ENCODE measurements at regions not wholly inside any gene's neighbourhood (a gene's known extent, or its start where the extent isn't known, plus 50 kb on each side); places are given as distances from the start of the nearest gene placed in this dataset.
"Not testable (repeated sequence)": the region's sequence is repeated elsewhere in the genome, so short reads cannot be mapped to it uniquely, and the experiment has no call there.

GRCh38 chr3:187473778-187474406 lies 105.7 kb downstream of the RTP4 start:
- TF ChIP-seq, protein P1, sequence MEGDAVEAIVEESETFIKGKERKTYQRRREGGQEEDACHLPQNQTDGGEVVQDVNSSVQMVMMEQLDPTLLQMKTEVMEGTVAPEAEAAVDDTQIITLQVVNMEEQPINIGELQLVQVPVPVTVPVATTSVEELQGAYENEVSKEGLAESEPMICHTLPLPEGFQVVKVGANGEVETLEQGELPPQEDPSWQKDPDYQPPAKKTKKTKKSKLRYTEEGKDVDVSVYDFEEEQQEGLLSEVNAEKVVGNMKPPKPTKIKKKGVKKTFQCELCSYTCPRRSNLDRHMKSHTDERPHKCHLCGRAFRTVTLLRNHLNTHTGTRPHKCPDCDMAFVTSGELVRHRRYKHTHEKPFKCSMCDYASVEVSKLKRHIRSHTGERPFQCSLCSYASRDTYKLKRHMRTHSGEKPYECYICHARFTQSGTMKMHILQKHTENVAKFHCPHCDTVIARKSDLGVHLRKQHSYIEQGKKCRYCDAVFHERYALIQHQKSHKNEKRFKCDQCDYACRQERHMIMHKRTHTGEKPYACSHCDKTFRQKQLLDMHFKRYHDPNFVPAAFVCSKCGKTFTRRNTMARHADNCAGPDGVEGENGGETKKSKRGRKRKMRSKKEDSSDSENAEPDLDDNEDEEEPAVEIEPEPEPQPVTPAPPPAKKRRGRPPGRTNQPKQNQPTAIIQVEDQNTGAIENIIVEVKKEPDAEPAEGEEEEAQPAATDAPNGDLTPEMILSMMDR (conservative IDR thresholded peaks at IDR 0.05 in 1 of 2, IDR thresholded peaks at IDR 0.05 in 1 of 2; ENCODE audit: low read depth in 1 of 2, low read length in 2 of 2), result no peak
- no peak for TF ChIP-seq EZH2 (IDR thresholded peaks at IDR 0.05; ENCODE audit: low read length, missing control alignments)
- no peaks in the 10 kb centered on the region for H3K9me3 ChIP-seq (ENCODE audit: control insufficient read depth, insufficient read depth, low read depth, low read length)
- H3K27me3 ChIP-seq (ENCODE audit: control insufficient read depth, insufficient read depth, low read length), result no peaks in the 10 kb centered on the region
- no peak overlapping the region for H3K4me3 ChIP-seq (replicated peaks in 1 of 4; ENCODE audit: control extremely low read depth in 1 of 4, insufficient read depth in 1 of 4, low read depth in 3 of 4, low read length in 4 of 4)
- DNase-seq (ENCODE audit: low read depth in 2 of 2), result peak in 1 of 2 donors; percentile 11
- no peak overlapping the region for H2AFZ ChIP-seq (ENCODE audit: low read length)
- no peaks in the 10 kb centered on the region for H3K36me3 ChIP-seq (ENCODE audit: control insufficient read depth, insufficient read depth, low read length)
- no peak overlapping the region for H3K27ac ChIP-seq (ENCODE audit: insufficient read depth, low read length)
- H3K4me2 ChIP-seq (ENCODE audit: extremely low read depth, insufficient read depth, low read length), result no peak overlapping the region
- no peaks in the 10 kb centered on the region for H3K4me1 ChIP-seq (ENCODE audit: control insufficient read depth, extremely low read depth, insufficient read depth, low read length)
- H4K20me1 ChIP-seq (ENCODE audit: control insufficient read depth, extremely low read depth, insufficient read depth, low read length), result no peaks in the 10 kb centered on the region
- H3K79me2 ChIP-seq (ENCODE audit: control insufficient read depth, insufficient read depth, low read length), result no peaks in the 10 kb centered on the region
- H3K9ac ChIP-seq (ENCODE audit: insufficient read depth, low read length), result no peak overlapping the region

- H3K9ac ChIP-seq (ENCODE audit: insufficient read depth, low read length); H4K20me1 ChIP-seq (ENCODE audit: control insufficient read depth, extremely low read depth, insufficient read depth, low read length): not testable (repeated sequence)
Measured at GRCh38 chr3:187466306-187466705, 98.1 kb downstream of the RTP4 start.

GRCh38 chr3:187465503-187465902 lies 97.3 kb downstream of the RTP4 start:
- TF ChIP-seq, protein P1 (conservative IDR thresholded peaks at IDR 0.05 in 1 of 2, IDR thresholded peaks at IDR 0.05 in 1 of 2; ENCODE audit: low read depth in 1 of 2, low read length in 2 of 2), result no peak
- no peak for TF ChIP-seq EZH2 (IDR thresholded peaks at IDR 0.05; ENCODE audit: low read length, missing control alignments)

More at GRCh38 chr3:187466306-187466705, 98.1 kb downstream of the RTP4 start:
- not testable (repeated sequence) for H3K4me3 ChIP-seq (replicated peaks in 1 of 4; ENCODE audit: control extremely low read depth in 1 of 4, insufficient read depth in 1 of 4, low read depth in 3 of 4, low read length in 4 of 4); H2AFZ ChIP-seq (ENCODE audit: low read length); H3K9me3 ChIP-seq (ENCODE audit: control insufficient read depth, insufficient read depth, low read depth, low read length); H3K4me1 ChIP-seq (ENCODE audit: control insufficient read depth, extremely low read depth, insufficient read depth, low read length); H3K27ac ChIP-seq (ENCODE audit: insufficient read depth, low read length); DNase-seq (ENCODE audit: low read depth in 2 of 2); H3K4me2 ChIP-seq (ENCODE audit: extremely low read depth, insufficient read depth, low read length); H3K27me3 ChIP-seq (ENCODE audit: control insufficient read depth, insufficient read depth, low read length); H3K36me3 ChIP-seq (ENCODE audit: control insufficient read depth, insufficient read depth, low read length); H3K79me2 ChIP-seq (ENCODE audit: control insufficient read depth, insufficient read depth, low read length)

More at GRCh38 chr3:187465503-187465902, 97.3 kb downstream of the RTP4 start:
- H3K4me3 ChIP-seq (replicated peaks in 1 of 4; ENCODE audit: control extremely low read depth in 1 of 4, insufficient read depth in 1 of 4, low read depth in 3 of 4, low read length in 4 of 4), result no peak overlapping the region
- H3K27ac ChIP-seq (ENCODE audit: insufficient read depth, low read length), result no peak overlapping the region
- DNase-seq (ENCODE audit: low read depth in 2 of 2), result no peak
- H3K79me2 ChIP-seq (ENCODE audit: control insufficient read depth, insufficient read depth, low read length), result no peaks in the 10 kb centered on the region
- H3K4me1 ChIP-seq (ENCODE audit: control insufficient read depth, extremely low read depth, insufficient read depth, low read length), result no peaks in the 10 kb centered on the region
- no peak overlapping the region for H3K4me2 ChIP-seq (ENCODE audit: extremely low read depth, insufficient read depth, low read length)
- H2AFZ ChIP-seq (ENCODE audit: low read length), result no peak overlapping the region
- H3K9ac ChIP-seq (ENCODE audit: insufficient read depth, low read length), result no peak overlapping the region
- no peaks in the 10 kb centered on the region for H3K36me3 ChIP-seq (ENCODE audit: control insufficient read depth, insufficient read depth, low read length)
- no peaks in the 10 kb centered on the region for H3K9me3 ChIP-seq (ENCODE audit: control insufficient read depth, insufficient read depth, low read depth, low read length)
- no peaks in the 10 kb centered on the region for H4K20me1 ChIP-seq (ENCODE audit: control insufficient read depth, extremely low read depth, insufficient read depth, low read length)
- H3K27me3 ChIP-seq (ENCODE audit: control insufficient read depth, insufficient read depth, low read length), result no peaks in the 10 kb centered on the region
